Caco-2 (cell line): ENCODE measurements at regions not wholly inside any gene's neighbourhood (a gene's known extent, or its start where the extent isn't known, plus 50 kb on each side); places are given as distances from the start of the nearest gene placed in this dataset.

Experiments
- BruUV-seq: library from RNA; stranded (reverse); fragments of 400-500 nt; replicated peaks from 2 replicates; lab custom pipeline; 2021; lab: Mats Ljungman, UMichigan
- CTCF ChIA-PET: fragments of 300-600 bp; sonication (Branson Sonifier 250); formaldehyde crosslinking; loops from one replicate; lab custom pipeline; 2022; ENCODE audit warnings: antibody characterized with exemption; lab: Charles Lee
- POLR2A ChIA-PET: fragments of 300-600 bp; sonication (Branson Sonifier 250); formaldehyde crosslinking; loops from one replicate; lab custom pipeline; 2022; ENCODE audit warnings: antibody characterized with exemption; lab: Charles Lee
- DNase-seq, 2 experiments: peaks; one replicate each; pipeline versions ENCODE4 v3.0.0 to v3.0.0-alpha.2; 2020 to 2022
- H3K27me3 ChIP-seq: replicated peaks from 2 replicates; pipeline ENCODE4 v1.6.0; 2011; ENCODE audit warnings: low read length; ENCODE audit not compliant: control insufficient read depth, insufficient read depth
- H3K36me3 ChIP-seq: 2 replicates; pipeline ENCODE4 v1.5.1; 2011; ENCODE audit warnings: low read length; ENCODE audit not compliant: control insufficient read depth, insufficient read depth
- H3K4me1 ChIP-seq: fragments of 250-450 bp; sonication (Bioruptor Pico); 2 replicates; pipeline ENCODE4 v1.5.1; 2020; ENCODE audit warnings: mild to moderate bottlenecking
- H3K4me3 ChIP-seq: 2 replicates; pipeline ENCODE4 v1.5.1; 2011; ENCODE audit warnings: low read depth, mild to moderate bottlenecking, control low read depth, low read length
- H3K9me3 ChIP-seq: fragments of 250-450 bp; sonication (Bioruptor Pico); 2 replicates; pipeline ENCODE4 v1.5.1; 2020; ENCODE audit warnings: mild to moderate bottlenecking, moderate library complexity
- H3K27ac Mint-ChIP-seq: one replicate; pipeline ENCODE4 v1.8.0; 2022; ENCODE audit warnings: mixed read lengths; ENCODE audit not compliant: unreplicated experiment
- H3K27me3 Mint-ChIP-seq: one replicate; pipeline ENCODE4 v1.8.0; 2022; ENCODE audit warnings: mixed read lengths; ENCODE audit not compliant: insufficient read depth, unreplicated experiment
- H3K36me3 Mint-ChIP-seq: one replicate; pipeline ENCODE4 v1.8.0; 2022; ENCODE audit warnings: mild to moderate bottlenecking, mixed read lengths; ENCODE audit not compliant: insufficient read depth, unreplicated experiment
- H3K4me1 Mint-ChIP-seq: one replicate; pipeline ENCODE4 v1.8.0; 2022; ENCODE audit warnings: low read depth, mixed read lengths; ENCODE audit not compliant: unreplicated experiment
- H3K4me3 Mint-ChIP-seq: one replicate; pipeline ENCODE4 v1.8.0; 2022; ENCODE audit warnings: mild to moderate bottlenecking, moderate library complexity, mixed read lengths; ENCODE audit not compliant: unreplicated experiment
- H3K9me3 Mint-ChIP-seq: one replicate; pipeline ENCODE4 v1.8.0; 2022; ENCODE audit warnings: mixed read lengths; ENCODE audit not compliant: unreplicated experiment
- intact Hi-C: fragments of 100-400 bp; cut with micrococcal nuclease; formaldehyde crosslinking; loops from one replicate; pipeline ENCODE4 v1.10.0; 2022; ENCODE audit not compliant: unreplicated experiment
- TF ChIP-seq, protein P1 (sequence below), 2 experiments: fragments of 200-600 bp in 1 of 2; IDR thresholded peaks; 1 replicate in 1 of 2; 2 replicates in 1 of 2; pipeline versions ENCODE4 v1.5.1 to v1.8.0; 2011 to 2022; ENCODE audit warnings: antibody characterized with exemption in 1 of 2, control low read depth in 1 of 2, inconsistent platforms in 1 of 2, low read depth in 1 of 2, low read length in 1 of 2, mild to moderate bottlenecking in 1 of 2, moderate library complexity in 1 of 2; ENCODE audit not compliant: insufficient read depth in 1 of 2, severe bottlenecking in 1 of 2, unreplicated experiment in 1 of 2

DNA sequence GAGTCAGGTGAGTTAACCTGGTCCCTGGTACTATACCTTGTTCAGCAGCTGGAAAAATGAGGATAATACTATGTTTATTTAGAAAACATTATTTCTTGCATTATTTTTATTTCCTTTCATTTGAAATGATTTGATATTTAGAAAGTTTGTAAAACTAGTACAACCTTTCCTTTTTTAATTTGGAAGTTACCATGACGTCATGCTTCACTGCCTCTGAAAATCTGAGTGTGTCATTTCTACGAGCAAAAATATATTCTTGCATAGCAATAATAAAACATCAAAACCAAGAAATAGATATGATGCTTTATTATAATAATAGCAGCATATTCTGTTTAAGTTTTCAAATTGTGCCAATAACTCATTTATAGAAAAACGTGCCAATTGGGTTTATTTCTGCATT, 1445.0 kb upstream of the RAG2 start:
- BruUV-seq = no TSS peak
- no peaks in the 10 kb centered on the region for H3K27me3 Mint-ChIP-seq

GRCh38 chr11:38038777-38039176, 1440.7 kb upstream of the RAG2 start:
- H3K4me1 Mint-ChIP-seq = no peaks in the 10 kb centered on the region
- CTCF ChIA-PET = no interaction called here
- H3K27me3 Mint-ChIP-seq = no peaks in the 10 kb centered on the region

More for the DNA sequence above, 1445.0 kb upstream of the RAG2 start:
- no peaks in the 10 kb centered on the region for H3K36me3 Mint-ChIP-seq
- TF ChIP-seq, protein P1, sequence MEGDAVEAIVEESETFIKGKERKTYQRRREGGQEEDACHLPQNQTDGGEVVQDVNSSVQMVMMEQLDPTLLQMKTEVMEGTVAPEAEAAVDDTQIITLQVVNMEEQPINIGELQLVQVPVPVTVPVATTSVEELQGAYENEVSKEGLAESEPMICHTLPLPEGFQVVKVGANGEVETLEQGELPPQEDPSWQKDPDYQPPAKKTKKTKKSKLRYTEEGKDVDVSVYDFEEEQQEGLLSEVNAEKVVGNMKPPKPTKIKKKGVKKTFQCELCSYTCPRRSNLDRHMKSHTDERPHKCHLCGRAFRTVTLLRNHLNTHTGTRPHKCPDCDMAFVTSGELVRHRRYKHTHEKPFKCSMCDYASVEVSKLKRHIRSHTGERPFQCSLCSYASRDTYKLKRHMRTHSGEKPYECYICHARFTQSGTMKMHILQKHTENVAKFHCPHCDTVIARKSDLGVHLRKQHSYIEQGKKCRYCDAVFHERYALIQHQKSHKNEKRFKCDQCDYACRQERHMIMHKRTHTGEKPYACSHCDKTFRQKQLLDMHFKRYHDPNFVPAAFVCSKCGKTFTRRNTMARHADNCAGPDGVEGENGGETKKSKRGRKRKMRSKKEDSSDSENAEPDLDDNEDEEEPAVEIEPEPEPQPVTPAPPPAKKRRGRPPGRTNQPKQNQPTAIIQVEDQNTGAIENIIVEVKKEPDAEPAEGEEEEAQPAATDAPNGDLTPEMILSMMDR (IDR thresholded peaks at IDR 0.05; ENCODE audit: insufficient read depth in 1 of 2, low read depth in 1 of 2, low read length in 1 of 2, severe bottlenecking in 1 of 2, unreplicated experiment in 1 of 2) = no peak
- no peak for DNase-seq
- H3K27me3 ChIP-seq = no peaks in the 10 kb centered on the region
- H3K4me1 Mint-ChIP-seq = no peaks in the 10 kb centered on the region
- H3K27ac Mint-ChIP-seq = no peak overlapping the region
- H3K4me1 ChIP-seq = no peaks in the 10 kb centered on the region
- H3K4me3 Mint-ChIP-seq = no peak overlapping the region
- ChIA-PET POLR2A (no interaction called here), CTCF (no interaction called here)
- H3K9me3 Mint-ChIP-seq = no peaks in the 10 kb centered on the region
- intact Hi-C loops = no loop called here
- no peaks in the 10 kb centered on the region for H3K36me3 ChIP-seq
- H3K9me3 ChIP-seq = no peaks in the 10 kb centered on the region
- H3K4me3 ChIP-seq = no peak overlapping the region

DNA sequence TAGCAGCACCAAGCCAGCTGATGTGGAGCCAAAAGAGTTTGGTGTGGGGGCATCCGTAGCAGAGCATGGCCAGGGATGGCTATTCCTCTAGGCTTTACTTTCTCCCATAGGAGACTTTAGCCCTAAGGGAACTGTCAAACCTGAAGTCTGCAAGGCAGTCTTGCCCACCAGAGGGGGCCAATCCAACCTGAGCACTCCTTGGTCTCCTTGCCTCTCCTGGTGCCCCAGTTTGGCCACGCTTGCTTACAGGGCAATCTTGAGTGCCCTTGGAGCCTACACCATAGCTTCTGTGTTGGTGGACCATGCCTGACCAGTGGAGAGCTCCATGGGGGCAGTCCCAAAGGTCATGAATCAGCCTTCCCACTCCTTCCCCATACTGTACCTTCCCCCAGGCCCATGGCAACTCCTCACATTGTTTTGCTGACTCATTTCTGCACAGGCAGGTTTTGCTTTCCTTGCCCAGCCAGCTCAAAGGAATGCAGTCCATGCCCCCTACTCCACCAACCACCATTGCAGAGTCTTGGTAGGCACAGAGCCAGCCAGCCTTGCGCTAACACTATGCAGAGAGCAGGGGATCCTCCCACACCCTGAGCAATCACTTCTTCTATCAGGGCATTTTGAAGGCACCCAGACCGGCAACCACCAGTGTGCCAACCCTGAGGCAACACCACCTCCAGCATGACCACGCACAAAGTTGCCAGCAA, 1421.2 kb upstream of the RAG2 start:
- no peaks in the 10 kb centered on the region for H3K4me1 Mint-ChIP-seq
- H3K4me3 Mint-ChIP-seq = no peak overlapping the region
- DNase-seq = peak in 1 of 2 experiments; percentile 6
- no TSS peak for BruUV-seq
- no peaks in the 10 kb centered on the region for H3K36me3 Mint-ChIP-seq
- Histone ChIP-seq H3K27me3 (no peaks in the 10 kb centered on the region), H3K36me3 (no peaks in the 10 kb centered on the region), H3K4me3 (no peak overlapping the region), H3K4me1 (no peaks in the 10 kb centered on the region), H3K9me3 (no peaks in the 10 kb centered on the region)
- intact Hi-C loops = no loop called here
- CTCF ChIA-PET = no interaction called here
- POLR2A ChIA-PET = no interaction called here
- H3K27me3 Mint-ChIP-seq = no peaks in the 10 kb centered on the region
- TF ChIP-seq, protein P1 (IDR thresholded peaks at IDR 0.05; ENCODE audit: insufficient read depth in 1 of 2, low read depth in 1 of 2, low read length in 1 of 2, severe bottlenecking in 1 of 2, unreplicated experiment in 1 of 2) = peak in 1 of 2 experiments; percentile 16
- no peak overlapping the region for H3K27ac Mint-ChIP-seq
- peaks cover 19% of the 10 kb centered on the region for H3K9me3 Mint-ChIP-seq

More at GRCh38 chr11:38038777-38039176, 1440.7 kb upstream of the RAG2 start:
- Mint-ChIP-seq H3K9me3 (peaks cover 12% of the 10 kb centered on the region), H3K36me3 (no peaks in the 10 kb centered on the region), H3K27ac (no peak overlapping the region), H3K4me3 (no peak overlapping the region)
- DNase-seq = no peak
- H3K4me1 ChIP-seq = no peaks in the 10 kb centered on the region
- no peaks in the 10 kb centered on the region for H3K36me3 ChIP-seq
- TF ChIP-seq, protein P1 (IDR thresholded peaks at IDR 0.05; ENCODE audit: insufficient read depth in 1 of 2, low read depth in 1 of 2, low read length in 1 of 2, severe bottlenecking in 1 of 2, unreplicated experiment in 1 of 2) = no peak
- POLR2A ChIA-PET = no interaction called here
- intact Hi-C loops = no loop called here
- no TSS peak for BruUV-seq
- H3K4me3 ChIP-seq = no peak overlapping the region
- H3K27me3 ChIP-seq = no peaks in the 10 kb centered on the region
- no peaks in the 10 kb centered on the region for H3K9me3 ChIP-seq
